ENCODE measurements at regions not wholly inside any gene's neighbourhood (a gene's known extent, or its start where the extent isn't known, plus 50 kb on each side); places are given as distances from the start of the nearest gene placed in this dataset.

GRCh38 chr13:70788074-70788473 lies 679.8 kb upstream of the KLHL1 start:
- H3K9ac ChIP-seq: no peak overlapping the region
- H3K27ac ChIP-seq: no peak overlapping the region
- no peak overlapping the region for H2AFZ ChIP-seq
- H3K4me1 ChIP-seq: no peaks in the 10 kb centered on the region
- TF ChIP-seq CTCF (IDR thresholded peaks at IDR 0.05): no peak
- H3K4me2 ChIP-seq (ENCODE audit: low read length): no peak overlapping the region
- H3K27me3 ChIP-seq (ENCODE audit: control insufficient read depth, insufficient read depth, low read length): no peaks in the 10 kb centered on the region
- no peaks in the 10 kb centered on the region for H3K79me2 ChIP-seq
- no peak overlapping the region for H3K4me3 ChIP-seq (ENCODE audit: low read depth, low read length)
- H3K36me3 ChIP-seq (ENCODE audit: control insufficient read depth, insufficient read depth, low read length): no peaks in the 10 kb centered on the region
- H3K9me3 ChIP-seq (ENCODE audit: control insufficient read depth, low read length): no peaks in the 10 kb centered on the region

DNA sequence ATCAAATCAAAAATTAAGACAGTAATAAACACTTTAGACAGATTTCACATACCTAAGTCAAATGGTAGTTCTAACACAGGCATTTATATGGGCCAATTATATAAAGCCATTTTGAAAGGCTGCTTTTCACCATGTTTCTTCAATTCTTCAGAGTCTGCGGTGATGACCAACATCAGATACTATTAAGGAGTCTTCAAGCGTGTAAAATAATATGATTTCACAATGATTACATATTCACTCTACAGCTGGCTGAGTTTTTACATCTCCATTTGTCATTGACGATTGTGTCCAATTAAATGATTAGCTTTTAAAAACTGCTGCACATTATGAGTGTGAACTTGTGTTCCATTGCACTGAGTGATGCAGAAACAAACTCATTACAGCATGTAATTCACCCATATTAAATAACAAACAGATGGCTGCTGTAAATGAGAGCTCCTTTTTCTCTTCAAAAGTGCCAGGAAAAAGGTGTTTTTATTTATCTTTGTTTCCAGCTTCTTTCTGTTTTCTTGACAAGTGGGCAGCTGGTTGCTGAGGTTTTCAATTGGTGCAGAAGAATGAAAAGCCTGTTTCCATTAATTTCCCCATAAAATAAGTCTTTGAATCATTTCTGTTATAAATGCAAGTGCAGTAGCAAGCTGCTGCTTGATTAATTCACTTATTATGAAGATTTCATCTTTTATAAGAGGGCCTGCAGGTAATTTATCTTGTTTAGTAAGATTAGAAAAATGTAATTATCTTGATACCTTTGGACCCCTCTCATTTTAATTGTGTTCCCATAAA lies 676.1 kb upstream of the KLHL1 start:
- Histone ChIP-seq H3K79me2 (no peaks in the 10 kb centered on the region), H3K9ac (no peak overlapping the region), H2AFZ (no peak overlapping the region), H3K27ac (no peak overlapping the region), H3K27me3 (ENCODE audit: control insufficient read depth, insufficient read depth, low read length) (no peaks in the 10 kb centered on the region), H3K9me3 (ENCODE audit: control insufficient read depth, low read length) (no peaks in the 10 kb centered on the region), H3K4me3 (ENCODE audit: low read depth, low read length) (no peak overlapping the region), H3K36me3 (ENCODE audit: control insufficient read depth, insufficient read depth, low read length) (no peaks in the 10 kb centered on the region), H3K4me1 (no peaks in the 10 kb centered on the region), H3K4me2 (ENCODE audit: low read length) (no peak overlapping the region)
- no peak for TF ChIP-seq CTCF (IDR thresholded peaks at IDR 0.05)

DNA sequence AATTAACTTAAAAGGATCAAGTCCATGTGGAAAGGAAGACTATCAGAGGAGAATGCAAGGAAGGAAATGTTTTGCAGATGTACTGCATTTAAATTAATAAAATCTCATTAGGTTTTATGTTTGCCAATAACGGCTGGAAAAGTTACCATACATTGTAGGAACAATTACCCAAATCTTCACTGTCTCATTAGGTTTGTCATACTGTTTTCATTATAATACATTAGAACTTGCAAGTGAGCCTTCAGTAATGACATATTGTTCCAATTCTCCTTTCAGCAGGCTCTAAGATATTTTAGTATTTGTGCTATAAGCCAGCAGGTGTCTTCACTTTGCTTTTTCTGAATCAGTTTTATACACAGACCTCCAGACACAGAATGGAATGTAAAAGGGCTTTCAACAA lies 661.6 kb upstream of the KLHL1 start:
- H3K27ac ChIP-seq: no peak overlapping the region
- no peaks in the 10 kb centered on the region for H3K36me3 ChIP-seq (ENCODE audit: control insufficient read depth, insufficient read depth, low read length)
- H3K9me3 ChIP-seq (ENCODE audit: control insufficient read depth, low read length): no peaks in the 10 kb centered on the region
- H3K4me1 ChIP-seq: no peaks in the 10 kb centered on the region
- H3K4me3 ChIP-seq (ENCODE audit: low read depth, low read length): no peak overlapping the region
- no peak overlapping the region for H3K9ac ChIP-seq
- TF ChIP-seq CTCF (IDR thresholded peaks at IDR 0.05): no peak
- H3K79me2 ChIP-seq: no peaks in the 10 kb centered on the region
- no peak overlapping the region for H3K4me2 ChIP-seq (ENCODE audit: low read length)
- H2AFZ ChIP-seq: no peak overlapping the region
- no peaks in the 10 kb centered on the region for H3K27me3 ChIP-seq (ENCODE audit: control insufficient read depth, insufficient read depth, low read length)

GRCh38 chr13:70758932-70759331 lies 650.7 kb upstream of the KLHL1 start:
- TF ChIP-seq CTCF (IDR thresholded peaks at IDR 0.05): no peak
- no peaks in the 10 kb centered on the region for H3K4me1 ChIP-seq
- no peak overlapping the region for H2AFZ ChIP-seq
- no peak overlapping the region for H3K4me2 ChIP-seq (ENCODE audit: low read length)
- no peaks in the 10 kb centered on the region for H3K27me3 ChIP-seq (ENCODE audit: control insufficient read depth, insufficient read depth, low read length)
- H3K27ac ChIP-seq: no peak overlapping the region
- no peaks in the 10 kb centered on the region for H3K36me3 ChIP-seq (ENCODE audit: control insufficient read depth, insufficient read depth, low read length)
- no peaks in the 10 kb centered on the region for H3K9me3 ChIP-seq (ENCODE audit: control insufficient read depth, low read length)
- no peak overlapping the region for H3K9ac ChIP-seq
- H3K4me3 ChIP-seq (ENCODE audit: low read depth, low read length): no peak overlapping the region
- H3K79me2 ChIP-seq: no peaks in the 10 kb centered on the region

DNA sequence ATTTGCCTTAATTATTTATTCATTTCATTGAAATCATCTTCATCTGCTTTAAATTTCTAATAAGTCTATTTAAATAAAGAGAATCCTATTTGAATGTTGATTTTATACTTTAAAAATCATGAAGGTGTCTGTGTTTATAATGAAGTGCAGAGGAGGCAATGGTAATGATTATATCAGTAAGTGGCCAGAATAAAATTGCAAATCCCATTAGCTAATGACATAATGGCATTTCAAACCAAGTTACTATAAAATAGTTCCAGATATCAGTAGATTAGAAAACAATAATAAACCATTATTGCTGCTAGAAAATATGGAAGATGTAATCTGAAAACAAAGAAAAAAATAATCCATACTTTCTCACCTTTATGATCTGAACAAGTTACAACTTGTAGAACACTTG lies 647.8 kb upstream of the KLHL1 start:
- no peaks in the 10 kb centered on the region for H3K36me3 ChIP-seq (ENCODE audit: control insufficient read depth, insufficient read depth, low read length)
- no peaks in the 10 kb centered on the region for H3K4me1 ChIP-seq
- no peak for TF ChIP-seq CTCF (IDR thresholded peaks at IDR 0.05)
- no peaks in the 10 kb centered on the region for H3K79me2 ChIP-seq
- no peak overlapping the region for H3K9ac ChIP-seq
- no peak overlapping the region for H3K4me2 ChIP-seq (ENCODE audit: low read length)
- H3K27ac ChIP-seq: no peak overlapping the region
- H3K27me3 ChIP-seq (ENCODE audit: control insufficient read depth, insufficient read depth, low read length): no peaks in the 10 kb centered on the region
- no peak overlapping the region for H3K4me3 ChIP-seq (ENCODE audit: low read depth, low read length)
- no peaks in the 10 kb centered on the region for H3K9me3 ChIP-seq (ENCODE audit: control insufficient read depth, low read length)
- no peak overlapping the region for H2AFZ ChIP-seq

All from parathyroid adenoma (tissue), 2 donors.